CD4-positive, alpha-beta T cell treated with Interleukin-4 for 4 hours (primary cell): ENCODE measurements at regions not wholly inside any gene's neighbourhood (a gene's known extent, or its start where the extent isn't known, plus 50 kb on each side); places are given as distances from the start of the nearest gene placed in this dataset.
"Not testable (repeated sequence)": the region's sequence is repeated elsewhere in the genome, so short reads cannot be mapped to it uniquely, and the experiment has no call there.

Source experiments
- DNase-seq: peaks from one replicate; pipeline ENCODE4 v3.0.0-alpha.2; 2020

DNA sequence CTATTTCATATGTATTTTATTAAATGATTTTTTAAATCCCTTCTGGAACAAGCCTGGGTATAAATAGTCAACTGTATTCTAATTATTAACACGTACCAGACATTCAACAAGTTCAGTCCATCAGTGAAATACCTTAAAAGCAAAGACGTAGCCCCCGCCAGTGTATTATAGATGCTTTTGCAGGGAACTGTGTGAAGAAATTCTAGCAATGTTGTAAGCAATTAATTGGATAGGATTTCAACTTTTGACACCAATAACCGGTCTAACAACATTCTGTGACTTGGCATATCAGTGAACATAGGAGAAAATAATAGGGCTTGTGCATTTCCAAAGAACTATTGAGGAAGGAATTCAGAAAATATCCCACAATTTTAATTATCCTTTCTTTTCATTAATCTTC is 67.2 kb upstream of the TGFBR2 start:
- no peak for DNase-seq

DNA sequence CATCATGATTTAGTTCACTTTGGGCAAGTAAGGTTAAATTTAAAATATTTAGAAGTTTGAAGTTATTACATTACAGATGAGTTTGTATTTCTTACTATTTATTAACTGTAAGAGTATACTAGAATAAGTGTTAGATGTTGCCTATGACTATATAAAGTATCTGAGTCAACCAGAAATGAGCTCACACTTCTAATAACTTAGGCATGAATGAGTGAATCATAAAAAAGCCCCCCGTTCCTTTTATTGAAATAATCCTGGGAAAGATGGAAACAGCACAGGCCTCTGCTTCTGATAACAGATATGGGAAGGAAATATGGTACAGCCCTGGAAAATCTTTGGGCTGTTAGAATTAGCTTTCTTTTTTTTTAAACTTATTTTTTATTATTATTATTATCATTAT is 66.6 kb upstream of the TGFBR2 start:
- no peak for DNase-seq

DNA sequence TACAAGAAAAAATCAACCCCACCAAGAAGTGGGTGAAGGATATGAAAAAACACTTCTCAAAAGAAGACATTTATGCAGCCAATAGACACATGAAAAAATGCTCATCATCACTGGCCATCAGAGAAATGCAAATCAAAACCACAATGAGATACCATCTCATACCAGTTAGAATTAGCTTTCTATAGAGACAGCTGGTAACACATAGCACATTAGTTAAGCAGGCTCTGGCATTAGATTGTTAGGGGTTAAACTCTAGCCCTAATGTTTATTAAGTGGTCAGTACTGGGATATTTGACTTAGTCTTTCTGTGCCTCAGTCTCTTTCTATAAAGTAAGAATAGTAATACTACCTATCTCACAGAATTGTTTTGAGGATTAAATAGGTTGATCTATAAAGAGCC is 65.2 kb upstream of the TGFBR2 start:
- not testable (repeated sequence) for DNase-seq

DNA sequence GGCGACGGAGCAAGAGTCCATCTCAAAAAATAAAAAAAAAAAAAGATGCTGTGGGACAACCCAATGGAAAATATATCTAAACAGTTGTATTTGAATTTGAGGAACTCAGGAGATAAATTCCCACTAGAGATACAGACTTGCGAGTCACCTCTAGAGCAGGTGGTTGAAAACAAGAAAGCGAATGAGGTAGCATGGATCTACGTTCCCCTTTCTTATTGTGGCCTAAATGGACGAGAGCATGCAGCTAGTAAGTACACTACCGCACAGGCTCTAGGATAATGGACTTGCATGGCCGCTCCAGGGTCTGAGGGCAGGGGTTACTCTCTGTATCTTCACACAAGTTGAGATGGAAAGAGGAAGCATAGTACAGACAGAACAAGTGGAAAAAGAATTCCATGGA is 63.5 kb upstream of the TGFBR2 start:
- no peak for DNase-seq

DNA sequence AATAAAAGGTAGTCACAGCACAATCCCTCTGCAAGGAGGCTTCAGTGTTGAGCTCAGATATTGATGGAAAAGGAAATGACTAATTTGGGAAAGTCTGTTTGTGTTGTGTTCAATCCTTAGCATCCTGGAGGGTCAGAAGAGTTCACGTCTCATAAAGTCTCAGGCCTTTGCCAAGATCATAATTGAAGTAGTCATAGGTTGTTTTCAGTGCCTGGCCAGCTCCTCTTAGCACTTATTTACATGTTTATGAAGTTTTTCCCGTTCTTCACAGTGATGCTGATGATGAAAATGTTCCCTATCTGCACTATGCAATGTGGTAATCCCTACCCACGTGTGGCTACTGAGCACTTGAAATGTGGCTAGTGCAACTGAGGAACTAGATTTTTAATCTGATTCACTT is 61.6 kb upstream of the TGFBR2 start:
- DNase-seq, result no peak

DNA sequence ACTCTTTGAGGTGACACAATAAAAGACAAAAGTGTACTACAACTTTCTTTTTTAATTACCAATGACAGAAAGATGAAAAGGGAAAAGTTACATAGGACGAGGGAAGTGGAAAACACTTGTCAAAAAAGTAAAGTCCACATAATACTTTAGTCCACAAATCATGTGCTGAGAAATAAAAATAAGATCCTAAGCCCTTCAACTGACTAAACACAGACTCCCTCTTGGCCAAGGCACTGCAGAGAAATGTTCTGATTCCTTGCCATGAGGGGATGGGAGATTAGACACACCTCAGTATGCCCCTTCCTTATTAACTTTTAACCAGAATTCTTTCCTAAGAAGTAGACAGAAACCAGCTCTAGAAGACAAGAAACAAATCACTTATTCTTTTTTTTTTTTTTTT is 59.5 kb upstream of the TGFBR2 start:
- DNase-seq, result no peak

DNA sequence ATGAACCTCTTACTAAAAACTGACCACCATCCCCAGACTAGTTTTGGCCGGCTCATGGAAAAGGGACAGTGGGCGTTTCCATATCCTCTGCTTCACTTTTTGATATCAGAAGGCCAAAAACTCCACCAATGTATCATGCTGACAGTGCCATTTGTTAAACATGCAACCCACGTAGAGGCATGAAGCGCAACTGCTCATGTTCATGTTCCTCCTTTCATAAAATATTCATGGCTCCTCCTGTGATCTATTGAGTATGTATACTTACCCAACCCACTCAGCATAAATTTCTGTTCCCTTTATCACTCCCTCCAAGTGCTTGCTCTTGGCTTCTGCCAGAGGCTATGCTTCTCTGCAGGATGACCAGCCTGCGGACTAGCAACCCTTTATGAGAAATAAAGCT is 58.7 kb upstream of the TGFBR2 start:
- no peak for DNase-seq

DNA sequence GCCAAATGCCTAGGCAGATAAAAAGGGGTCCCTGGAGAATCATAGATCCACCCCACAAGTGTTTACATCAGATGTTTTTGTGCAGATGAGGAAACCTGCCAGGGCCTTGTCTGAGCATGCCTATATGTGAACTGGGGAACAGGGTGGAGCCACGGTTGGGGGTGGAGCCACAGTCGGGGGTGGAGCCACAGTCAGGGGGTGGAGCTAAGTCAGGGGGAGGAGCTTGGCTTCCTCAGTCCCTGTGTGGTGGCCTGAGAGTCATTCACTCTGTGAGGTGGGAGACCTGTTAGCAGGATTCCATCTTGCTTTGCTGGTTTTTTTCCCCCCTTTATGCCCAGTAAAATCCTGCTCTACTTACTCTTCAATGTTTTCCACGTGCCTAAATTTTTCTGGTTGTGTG is 57.8 kb upstream of the TGFBR2 start:
- DNase-seq, result no peak

DNA sequence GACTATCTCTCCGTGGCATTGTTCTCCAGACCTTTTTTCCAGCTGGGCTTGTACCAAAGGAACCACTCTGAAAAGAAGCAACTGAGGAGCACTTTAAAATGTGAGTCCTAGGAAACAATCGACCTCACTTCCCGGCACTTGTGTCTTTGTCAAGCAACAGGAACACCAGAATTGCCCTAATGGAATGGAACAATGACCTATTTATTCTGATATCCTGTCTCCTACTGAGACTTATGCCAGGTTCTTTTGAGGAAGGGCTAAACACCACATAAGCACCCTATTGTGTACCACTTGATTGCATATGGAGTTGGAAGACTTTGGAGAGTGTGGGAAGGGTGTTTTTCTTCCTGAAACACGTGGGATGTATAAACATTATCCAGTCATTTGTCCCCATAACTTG is 56.8 kb upstream of the TGFBR2 start:
- no peak for DNase-seq

DNA sequence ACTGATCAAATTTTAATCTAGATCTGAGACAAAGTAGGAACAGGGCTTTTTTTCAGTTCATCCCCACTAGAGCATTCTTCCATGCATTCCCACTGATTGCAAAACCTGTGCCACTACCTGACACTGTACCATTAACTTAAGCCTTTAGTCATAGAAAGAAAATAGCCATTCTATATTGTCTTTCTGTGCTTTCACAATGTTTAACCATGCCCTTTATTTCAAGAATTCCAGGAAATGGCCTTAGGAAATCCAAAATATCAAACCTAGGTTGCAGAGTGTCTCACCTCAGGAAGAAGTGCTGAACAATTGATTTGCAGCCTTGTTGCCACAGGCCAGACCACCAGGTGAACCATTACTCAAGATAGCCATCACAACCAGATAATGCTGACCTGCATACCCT is 56.2 kb upstream of the TGFBR2 start:
- DNase-seq, result no peak

DNA sequence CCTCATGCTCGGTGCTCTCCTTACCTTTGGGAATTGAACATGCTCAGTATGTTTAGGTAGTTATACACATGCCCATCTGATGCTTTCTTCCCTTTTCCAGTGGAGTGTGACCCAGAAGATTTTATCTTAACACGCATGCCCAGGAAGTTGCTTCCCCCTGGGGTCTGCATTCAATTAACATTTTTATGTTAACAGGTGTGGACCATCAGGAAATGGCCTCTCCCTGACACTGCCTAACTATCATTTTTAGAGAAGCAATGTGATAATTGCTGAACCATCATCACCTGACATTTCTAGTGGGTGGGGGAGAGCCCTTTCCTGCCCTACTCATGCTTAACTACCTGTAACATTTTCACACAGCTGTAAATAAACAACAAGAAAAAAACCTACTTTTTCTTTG is 55.1 kb upstream of the TGFBR2 start:
- no peak for DNase-seq

DNA sequence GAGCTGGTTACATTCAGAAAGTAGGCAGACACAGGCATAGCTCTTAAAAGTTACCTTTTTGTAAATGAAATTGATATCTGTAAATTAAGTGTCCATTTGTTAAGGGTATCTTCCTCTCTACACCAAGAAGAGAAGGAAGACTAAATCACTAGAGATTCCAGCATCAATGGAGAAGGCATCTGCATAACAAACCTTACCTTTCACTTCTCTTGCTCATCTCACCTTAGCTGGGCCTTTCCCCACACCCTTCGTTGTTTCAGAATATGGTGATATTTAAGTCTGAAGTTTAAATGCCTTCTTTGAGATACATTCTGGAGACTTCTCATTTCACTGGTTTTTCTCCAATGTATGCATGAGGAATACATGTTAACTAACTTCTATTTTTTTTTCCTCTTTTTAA is 54.5 kb upstream of the TGFBR2 start:
- DNase-seq, result no peak

DNA sequence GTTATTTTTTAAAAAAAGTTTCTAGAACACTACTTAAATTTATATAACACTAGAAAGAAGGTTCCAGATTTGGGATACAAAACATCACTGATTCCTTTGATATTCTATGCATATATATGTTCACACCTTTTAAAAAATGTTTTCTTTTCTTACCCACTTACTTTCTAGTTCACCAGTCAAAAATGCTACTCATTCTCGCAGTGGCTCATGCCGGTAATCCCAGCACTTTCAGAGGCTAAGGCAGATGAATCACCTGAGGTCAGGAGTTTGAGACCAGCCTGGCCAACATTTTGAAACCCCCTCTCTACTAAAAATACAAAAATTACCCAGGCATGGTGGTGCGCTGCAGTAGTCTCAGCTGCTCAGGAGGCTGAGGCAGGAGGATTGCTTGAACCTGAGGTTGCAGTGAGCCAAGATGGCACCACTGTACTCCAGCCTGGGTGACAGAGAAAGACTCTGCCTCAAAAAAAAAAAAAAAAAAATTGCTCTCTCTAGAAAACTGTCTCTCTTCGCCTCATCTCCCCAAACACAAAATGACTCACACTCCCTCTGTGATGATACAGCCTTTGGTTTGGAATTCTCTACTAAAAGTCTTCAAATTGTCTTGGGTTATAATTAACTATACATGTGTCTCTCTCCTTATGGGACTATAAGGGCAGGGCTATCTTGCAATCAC is 52.6 kb upstream of the TGFBR2 start:
- no peak for DNase-seq

DNA sequence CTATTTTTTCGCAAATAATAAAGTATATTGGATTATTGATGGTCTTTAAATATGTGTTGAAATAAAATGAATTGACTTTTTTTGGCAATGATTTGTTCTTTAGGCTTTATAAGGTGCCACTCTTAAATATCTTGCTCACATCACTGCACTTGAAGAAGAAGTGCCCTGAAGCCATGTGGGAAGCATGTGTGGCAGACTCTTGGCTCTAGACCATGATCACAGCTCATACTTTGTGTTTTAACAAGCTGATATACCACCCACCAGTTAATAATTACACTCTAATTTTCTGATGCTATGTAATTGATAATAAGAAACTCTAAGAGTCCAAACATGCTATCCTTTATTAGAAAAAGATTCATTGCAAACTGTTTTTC is 52.1 kb upstream of the TGFBR2 start:
- no peak for DNase-seq

DNA sequence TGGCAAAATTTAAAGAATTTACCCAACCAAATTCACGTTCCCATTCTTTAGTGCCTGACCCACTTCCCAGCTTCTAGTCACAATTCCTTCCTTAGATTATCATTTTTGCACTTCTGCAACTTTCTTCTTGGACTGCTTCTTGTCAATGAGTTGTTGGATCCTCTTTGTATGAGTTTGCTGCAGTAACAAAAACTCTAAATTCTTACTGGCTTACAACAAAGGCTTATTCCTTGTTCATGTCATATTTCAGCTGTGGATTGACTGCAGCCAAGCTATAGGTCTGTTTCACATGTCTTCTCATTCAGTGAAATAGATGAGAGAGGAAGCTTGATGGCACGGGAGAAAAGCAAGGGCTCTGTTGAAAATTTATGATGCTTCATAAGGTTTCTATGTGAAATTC is 50.4 kb upstream of the TGFBR2 start:
- DNase-seq, result no peak
